HG02678 (cell line): ENCODE measurements at regions not wholly inside any gene's neighbourhood (a gene's known extent, or its start where the extent isn't known, plus 50 kb on each side); places are given as distances from the start of the nearest gene placed in this dataset.
A peak's percentile ranks its signal among the peaks of the same experiment; 100 is the strongest.

Experiments used
- ATAC-seq: cut with Tn5 transposase; IDR thresholded peaks from one replicate; pipeline ENCODE4 v1.9.1; 2021; ENCODE audit warnings: mild to moderate bottlenecking, moderate library complexity; ENCODE audit not compliant: unreplicated experiment

GRCh38 chr16:56094231-56094630 is 97.1 kb upstream of the GNAO1 start:
- no peak for ATAC-seq

DNA sequence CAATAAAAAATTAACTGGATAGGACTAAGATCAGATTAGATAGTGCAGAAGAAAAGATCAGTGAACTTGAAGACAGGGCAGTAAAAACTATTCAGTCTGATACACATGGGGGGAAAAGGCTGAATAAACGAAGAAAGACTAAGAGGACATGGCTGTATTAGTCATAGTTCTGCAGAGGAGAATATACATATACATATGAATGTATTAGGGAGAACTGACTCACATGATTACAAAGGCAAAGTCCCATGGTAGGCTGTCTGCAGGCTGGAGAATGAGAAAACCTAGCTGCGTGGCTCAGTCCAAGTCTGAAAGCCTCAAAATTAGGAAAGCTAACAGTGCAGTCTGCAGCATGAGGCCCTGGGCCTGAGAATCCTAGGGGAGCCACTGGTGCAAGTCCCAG is 98.2 kb upstream of the GNAO1 start:
- ATAC-seq = no peak

GRCh38 chr16:56090076-56090475 is 101.2 kb upstream of the GNAO1 start:
- no peak for ATAC-seq

GRCh38 chr16:56087626-56088025 is 103.7 kb upstream of the GNAO1 start:
- ATAC-seq = no peak

GRCh38 chr16:56081371-56081770 is 109.9 kb upstream of the GNAO1 start:
- no peak for ATAC-seq

DNA sequence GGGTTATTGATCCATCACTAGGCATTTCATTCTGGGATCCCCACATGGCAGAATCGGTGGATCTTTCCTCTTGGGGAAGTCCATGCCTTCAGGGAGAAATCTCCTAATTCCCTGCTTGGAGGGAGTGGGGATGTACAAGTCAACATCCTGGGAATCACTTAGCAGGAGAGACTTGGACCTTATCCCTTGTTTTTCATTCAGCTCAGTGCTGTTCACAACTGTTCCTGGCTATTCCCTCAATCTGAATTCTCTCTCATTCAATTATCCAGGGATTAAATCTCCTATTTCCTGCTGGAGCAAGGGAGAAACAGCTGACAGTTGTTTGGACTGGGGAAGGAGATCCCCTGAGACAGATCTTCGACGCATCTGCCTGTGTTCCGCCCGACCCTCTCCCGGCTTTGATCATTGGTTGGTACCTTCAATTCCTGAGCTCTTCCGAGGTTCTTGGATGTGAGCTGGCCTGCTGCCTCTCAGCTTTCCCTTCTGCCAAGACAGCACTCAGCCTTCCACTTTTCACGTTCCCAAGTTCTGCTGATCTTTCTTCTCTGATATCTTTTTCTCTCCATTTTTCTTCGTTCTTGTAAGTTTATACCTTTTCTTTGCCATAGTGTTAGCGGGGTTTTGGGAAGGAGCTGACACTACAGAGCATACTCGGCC is 115.4 kb upstream of the GNAO1 start:
- ATAC-seq = no peak

DNA sequence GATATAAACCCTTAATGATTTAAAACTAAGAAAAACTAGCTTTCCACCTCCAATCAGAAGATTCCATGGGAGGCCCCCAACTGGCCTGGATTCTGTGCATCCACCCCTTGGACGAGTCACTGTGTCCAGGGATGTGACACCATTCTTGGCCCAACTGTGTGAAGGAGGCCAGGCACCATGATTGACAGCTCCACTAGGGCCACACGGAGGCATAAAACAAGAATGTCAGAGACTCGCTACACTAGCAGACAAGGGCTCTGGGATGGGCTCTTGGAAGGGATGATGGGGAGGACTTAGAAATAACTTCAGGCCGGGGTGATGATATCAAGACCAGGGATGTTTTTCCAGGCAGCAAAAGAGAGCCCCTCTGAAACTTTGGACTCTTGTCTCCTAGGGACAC is 117.8 kb upstream of the GNAO1 start:
- ATAC-seq = no peak

DNA sequence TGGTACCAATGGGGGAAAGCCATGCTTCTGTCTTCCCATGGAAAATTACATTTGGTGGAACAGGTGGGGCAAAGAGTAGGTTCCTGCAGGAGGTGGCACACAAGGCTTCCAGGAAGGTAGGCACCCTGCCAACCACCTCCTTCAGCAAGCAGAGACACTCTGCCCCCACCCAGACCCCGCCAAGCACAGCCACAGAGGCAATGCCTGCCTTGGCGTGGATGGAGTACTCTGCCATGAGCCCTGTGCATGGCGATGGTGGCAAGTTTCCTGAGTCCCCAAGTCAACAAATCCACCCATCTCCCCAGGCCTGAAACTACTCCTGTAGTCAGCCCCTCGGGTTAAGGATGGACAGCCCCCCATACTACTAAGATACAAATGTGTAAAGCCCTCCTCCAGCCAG is 119.2 kb upstream of the GNAO1 start:
- no peak for ATAC-seq

DNA sequence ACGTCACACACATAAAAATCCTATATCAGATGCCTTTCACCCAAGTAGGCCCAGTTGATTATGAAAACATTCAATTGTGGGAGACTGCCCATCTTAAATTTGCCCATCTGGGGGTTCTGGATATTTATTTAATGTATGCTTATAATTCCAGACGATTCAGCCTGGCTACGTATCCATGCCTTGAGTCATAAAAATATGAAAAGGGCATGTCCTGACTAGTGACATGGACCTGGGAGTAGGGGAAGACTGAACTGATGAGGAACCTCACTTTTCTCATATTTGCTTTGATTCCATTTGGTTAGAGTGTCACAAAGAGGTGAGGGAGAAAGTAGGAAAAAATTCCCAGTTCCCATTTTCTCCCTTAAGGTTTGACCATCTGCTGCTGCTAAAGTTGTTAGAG is 122.5 kb upstream of the GNAO1 start:
- ATAC-seq = no peak

- ATAC-seq = no peak
These were observed 123.0 kb upstream of the GNAO1 start for GRCh38 chr16:56068314-56068713.

DNA sequence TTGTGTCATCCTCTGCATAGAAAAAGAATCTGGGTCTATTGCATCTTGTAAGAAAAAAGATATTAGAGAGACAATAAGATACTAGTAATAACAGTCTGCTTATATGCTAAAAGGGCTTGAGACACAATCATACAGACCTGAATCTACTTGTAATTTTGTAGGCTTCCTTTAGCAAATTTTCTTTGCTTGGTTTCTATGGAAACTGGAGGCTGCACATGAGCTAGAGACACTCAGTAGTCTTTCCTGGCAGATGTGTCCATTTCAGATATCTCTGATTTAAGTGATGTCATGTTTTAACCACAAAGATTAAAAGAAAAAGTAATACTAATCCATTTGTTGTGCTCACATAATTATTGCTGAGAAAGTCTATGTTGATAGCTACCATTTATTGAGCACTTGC is 123.9 kb upstream of the GNAO1 start:
- no peak for ATAC-seq

DNA sequence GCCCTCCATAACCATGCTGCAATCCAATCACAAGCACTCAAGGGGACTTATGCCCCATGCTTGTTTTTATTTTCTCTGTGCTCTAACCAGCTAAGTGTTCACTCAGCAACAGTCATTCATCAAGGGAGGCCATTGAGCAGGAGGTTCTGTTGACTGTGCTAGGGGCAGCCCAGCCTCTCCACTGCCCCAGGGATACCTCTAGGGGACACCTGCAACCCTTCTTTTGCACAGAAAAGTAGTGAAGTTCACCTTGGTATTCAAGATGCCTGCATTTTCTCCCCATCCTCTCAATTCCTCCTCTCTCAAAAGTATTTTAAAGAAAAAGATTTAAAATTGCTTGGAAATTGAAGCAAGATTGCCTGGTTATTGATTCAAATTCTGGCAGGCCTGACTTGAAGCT is 124.7 kb upstream of the GNAO1 start:
- ATAC-seq = no peak

DNA sequence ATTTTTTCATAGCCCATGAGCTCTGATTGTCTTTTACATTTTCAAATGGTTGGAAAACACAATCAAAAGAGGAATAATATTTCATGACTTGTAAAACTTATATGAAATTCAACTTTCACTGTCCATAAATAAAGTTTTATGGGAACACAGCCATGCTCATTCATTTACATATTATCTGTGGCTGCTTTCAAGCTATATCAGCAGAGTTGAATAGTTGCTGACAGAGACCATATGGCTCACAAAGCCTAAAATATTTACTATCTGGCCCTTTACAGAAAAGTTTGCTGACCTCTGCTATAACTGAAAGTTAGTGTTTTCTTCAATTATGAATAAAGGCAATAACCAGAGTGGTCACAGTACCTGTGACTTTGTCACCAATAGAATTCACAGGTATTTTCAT is 128.2 kb upstream of the GNAO1 start:
- ATAC-seq = no peak

DNA sequence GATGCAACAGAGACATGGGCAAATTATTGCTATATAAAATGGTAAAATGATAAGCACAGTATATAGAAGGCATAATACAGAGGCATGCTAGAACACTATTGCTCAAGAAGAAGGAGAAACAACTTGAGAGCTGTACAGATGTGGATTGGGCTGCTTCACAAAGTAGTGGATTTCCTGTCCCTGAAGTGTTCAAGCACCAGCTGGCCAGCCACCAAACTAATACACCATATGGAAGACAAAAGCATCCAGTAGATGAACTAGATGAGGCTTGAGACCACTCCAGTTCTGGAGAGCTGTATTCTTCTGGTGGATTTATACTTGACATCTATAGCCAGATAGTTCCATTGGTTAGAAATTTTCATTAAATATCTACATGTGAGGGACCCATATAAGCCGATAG is 134.1 kb upstream of the GNAO1 start:
- no peak for ATAC-seq

DNA sequence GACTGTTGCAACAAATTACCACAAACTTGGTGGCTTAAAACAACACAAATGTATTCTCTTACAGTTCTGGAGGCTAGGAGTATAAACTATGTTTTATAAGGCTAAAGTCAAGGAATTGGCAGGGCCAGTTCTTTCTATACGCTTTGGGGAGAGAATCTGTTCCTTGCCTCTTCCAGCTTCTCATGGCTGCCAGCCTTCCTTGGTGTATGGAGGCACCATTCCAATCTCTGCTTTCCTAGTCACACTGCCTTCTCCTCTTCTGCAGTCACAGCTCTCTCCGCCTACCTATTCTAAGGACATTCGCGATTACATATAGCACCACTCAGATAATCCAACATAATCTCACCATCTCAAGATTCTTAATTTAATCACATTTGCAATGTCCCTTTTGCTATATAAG is 140.4 kb upstream of the GNAO1 start:
- no peak for ATAC-seq

- ATAC-seq = peak; percentile 87
These were observed 142.7 kb upstream of the GNAO1 start for GRCh38 chr16:56048425-56049105.

DNA sequence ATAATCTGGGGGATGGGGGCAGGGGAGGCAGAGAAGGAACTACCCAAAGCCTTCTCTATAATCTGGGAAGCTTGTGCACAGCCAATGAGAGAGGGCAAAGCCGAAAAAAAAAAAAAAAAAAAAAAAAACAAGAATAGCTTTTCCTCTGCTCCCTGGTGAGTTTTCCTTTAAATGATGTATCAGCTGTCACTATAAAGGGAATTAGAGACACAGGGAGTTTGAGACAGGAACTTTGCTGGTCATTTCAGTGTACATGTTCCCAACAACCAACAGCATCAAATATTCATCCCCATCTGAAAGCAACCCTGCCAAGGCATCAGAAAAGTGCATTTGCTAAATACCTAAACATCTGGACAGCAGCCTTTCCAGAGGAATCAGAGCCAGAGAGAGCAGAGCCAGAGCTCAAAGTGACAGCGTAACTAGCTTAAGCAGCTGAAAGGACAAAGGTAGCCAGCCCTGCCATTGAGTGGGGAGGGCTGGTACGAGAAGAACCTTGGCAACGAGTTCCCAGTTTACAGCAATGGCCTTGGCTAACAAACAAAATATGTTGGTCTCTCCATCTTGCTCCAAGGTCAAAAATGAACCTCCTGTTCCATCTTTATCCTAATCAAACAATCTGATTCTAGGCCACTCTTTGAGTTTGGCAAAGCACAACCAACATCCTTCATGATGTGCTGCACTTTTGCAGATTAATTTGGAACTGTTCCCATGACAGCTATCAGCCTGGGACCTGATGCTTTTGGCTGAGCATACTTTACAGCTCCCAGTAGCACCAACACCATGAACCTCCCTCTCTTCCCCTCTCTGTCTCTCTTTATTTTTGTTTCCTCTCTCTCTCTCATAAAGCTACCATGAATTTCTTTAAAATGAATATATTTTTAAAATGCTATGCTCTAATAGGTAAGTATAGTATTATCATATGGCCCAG is 143.7 kb upstream of the GNAO1 start:
- no peak for ATAC-seq

- ATAC-seq = no peak
These were observed 148.9 kb upstream of the GNAO1 start for GRCh38 chr16:56042416-56042815.

DNA sequence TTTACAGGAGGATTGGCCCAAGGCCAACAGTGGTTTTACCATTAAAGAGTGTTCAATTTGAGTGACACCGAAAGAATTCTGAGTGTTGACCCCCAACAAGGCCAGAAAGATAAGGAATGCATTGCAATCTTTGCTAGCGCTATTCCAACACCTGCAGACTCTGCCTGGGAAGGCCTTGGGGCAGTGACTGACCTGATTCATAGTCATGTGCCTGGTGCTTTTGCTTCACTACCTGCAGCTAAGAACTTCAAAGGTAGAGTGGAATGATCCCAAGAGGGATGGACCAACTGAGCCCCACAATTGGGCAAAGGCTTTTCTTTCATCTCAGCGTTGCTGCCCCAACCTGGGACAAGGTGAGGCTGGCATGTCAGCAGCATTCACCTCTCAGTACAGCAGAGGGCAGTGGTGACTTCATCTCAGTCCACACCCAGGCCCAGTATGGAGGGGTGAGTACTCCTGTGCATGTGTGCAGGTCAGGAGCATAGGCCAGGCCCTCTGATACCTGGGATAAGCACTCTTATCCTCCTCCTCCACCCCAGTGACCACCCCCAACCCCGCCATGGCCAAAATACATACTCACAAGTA is 149.6 kb upstream of the GNAO1 start:
- ATAC-seq = no peak

DNA sequence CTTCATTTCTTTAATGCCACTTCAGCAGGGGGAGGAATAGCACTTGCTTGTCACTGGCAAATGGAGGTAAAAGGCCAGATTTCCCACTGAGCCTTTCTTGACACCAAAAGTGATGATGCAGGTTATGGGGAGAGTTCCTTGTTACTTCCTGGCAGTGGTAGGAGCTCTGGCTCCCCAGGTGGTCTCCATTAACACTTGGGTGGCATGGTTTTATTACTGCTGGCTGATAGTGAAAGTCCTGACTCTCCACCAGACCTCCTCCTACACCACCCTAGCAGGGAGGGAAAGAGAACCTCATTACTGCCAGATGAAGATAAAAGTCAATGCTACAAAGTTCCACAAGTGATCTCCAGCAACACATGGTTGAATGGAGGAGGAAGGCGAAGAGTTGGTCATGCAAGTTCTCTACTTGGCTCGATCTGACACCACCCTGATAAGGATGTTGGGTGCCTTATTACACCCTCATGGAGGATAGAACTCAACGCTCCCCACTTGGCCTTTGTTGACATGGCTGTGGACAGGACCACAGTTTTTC is 152.7 kb upstream of the GNAO1 start:
- ATAC-seq = no peak

DNA sequence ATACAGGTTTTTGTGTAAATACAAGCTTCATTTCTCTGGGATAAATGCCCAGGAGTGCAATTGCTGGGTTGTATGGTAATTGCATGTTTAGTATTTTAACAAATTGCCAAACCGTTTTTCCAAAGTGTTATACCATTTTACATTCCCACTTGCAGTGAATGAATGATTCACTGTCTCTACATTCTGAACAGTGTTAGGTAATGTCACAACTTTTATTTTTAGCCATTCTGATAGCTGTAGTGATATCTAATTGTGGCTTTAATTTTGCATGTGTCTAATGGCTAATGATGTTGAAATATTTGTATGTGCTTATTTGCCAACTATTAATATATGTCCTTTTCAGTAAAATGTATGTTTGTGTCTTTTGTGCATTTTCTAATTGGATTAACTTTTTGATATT is 156.9 kb upstream of the CES5A start:
- ATAC-seq = no peak
